Retinal pigment epithelial cell (primary cell): ENCODE measurements at regions not wholly inside any gene's neighbourhood (a gene's known extent, or its start where the extent isn't known, plus 50 kb on each side); places are given as distances from the start of the nearest gene placed in this dataset.
"Not testable (repeated sequence)": the region's sequence is repeated elsewhere in the genome, so short reads cannot be mapped to it uniquely, and the experiment has no call there.

ENCODE experiments used
- DNase-seq: peaks from one replicate; pipeline ENCODE4 v3.0.0-alpha.2; 2010; ENCODE audit warnings: low read depth
- H3K4me3 ChIP-seq: 2 replicates; pipeline ENCODE4 v1.5.1; 2011; ENCODE audit warnings: mild to moderate bottlenecking, low read length, control low read depth, moderate library complexity
- TF ChIP-seq, protein P1 (sequence below): conservative IDR thresholded peaks from 2 replicates; pipeline ENCODE4 v1.5.1; 2011; ENCODE audit warnings: low read depth, low read length, control low read depth, inconsistent platforms

DNA sequence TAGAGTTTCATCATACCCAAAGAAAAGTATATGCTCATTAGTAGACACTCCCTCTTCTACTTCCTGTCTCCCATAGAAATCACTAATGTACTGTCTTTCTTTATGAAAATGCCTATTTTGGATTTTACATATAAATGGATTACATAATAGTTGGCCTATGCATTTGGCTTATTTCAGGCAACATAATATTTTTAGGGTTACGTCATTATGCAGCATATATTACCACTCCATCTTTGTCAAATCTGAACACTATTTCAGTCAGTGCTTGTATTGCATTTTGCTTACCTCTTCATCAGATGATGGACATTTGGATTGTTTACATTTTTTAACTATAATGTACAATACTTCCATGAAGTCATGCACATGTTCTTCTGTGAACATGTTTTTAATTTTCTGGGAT, 1406.1 kb downstream of the LRFN5 start:
- H3K4me3 ChIP-seq, result no peak overlapping the region
- DNase-seq, result no peak
- TF ChIP-seq, protein P1, sequence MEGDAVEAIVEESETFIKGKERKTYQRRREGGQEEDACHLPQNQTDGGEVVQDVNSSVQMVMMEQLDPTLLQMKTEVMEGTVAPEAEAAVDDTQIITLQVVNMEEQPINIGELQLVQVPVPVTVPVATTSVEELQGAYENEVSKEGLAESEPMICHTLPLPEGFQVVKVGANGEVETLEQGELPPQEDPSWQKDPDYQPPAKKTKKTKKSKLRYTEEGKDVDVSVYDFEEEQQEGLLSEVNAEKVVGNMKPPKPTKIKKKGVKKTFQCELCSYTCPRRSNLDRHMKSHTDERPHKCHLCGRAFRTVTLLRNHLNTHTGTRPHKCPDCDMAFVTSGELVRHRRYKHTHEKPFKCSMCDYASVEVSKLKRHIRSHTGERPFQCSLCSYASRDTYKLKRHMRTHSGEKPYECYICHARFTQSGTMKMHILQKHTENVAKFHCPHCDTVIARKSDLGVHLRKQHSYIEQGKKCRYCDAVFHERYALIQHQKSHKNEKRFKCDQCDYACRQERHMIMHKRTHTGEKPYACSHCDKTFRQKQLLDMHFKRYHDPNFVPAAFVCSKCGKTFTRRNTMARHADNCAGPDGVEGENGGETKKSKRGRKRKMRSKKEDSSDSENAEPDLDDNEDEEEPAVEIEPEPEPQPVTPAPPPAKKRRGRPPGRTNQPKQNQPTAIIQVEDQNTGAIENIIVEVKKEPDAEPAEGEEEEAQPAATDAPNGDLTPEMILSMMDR, result no peak

DNA sequence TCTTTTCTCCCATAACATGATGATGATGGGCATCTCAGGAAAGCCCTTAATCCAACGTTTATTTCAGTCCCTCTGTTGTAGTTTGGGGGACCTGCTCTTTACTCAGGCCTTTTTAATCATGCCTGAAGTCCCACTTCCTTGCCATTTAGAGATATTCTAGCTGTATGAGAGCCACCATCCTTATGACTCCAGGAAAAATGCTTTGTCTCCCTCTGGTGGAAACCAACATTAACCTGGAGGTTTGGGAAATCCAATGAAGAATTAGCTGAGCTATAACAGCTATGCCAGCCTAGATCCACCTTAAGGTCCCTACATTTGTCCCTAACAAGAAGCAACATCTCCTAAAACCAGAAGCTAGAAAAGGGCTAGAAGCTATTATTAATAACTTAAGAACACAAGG, 1399.1 kb downstream of the LRFN5 start:
- no peak for DNase-seq
- TF ChIP-seq, protein P1, result peak; percentile 28
- H3K4me3 ChIP-seq, result no peak overlapping the region

DNA sequence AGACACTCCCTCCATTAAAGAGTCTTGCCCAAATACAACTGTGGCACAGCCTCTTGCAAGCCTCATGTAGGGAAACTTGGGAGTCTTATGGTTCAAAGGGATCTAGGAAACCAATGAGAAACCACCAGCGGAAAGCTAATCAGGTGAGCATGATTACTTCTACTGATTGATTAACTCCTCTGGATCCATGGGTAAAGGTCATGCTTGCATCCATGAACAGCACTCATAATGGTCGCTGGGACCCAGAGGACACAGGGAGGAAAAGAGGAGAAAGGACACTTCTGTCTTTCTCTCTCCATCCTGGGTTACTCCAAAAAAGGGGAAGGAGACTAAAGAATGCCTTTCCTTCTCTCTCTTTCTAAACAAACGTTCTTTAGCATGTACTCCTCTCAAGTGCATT, 1397.2 kb downstream of the LRFN5 start:
- DNase-seq, result peak; percentile 14
- H3K4me3 ChIP-seq, result no peak overlapping the region
- TF ChIP-seq, protein P1, result no peak

DNA sequence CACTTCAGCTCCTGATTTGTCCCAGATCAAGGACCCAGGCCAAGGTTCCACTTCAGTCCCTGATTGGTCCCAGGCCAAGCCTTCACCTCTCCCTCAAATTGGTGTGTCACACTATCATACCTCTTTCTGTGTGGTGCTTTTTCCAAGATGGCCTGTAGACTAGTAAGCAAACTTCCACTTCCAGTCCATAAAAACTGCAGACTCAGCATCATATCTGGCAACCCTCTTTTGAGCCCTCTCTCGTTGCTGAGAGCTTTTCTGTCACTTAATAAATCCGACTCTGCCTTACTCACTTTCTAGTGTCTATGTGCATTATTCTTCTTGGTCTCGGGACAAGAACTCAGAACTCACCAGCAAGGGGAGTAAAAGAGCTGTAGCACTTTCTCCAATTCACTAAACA, 1395.1 kb downstream of the LRFN5 start:
- H3K4me3 ChIP-seq, result no peak overlapping the region
- TF ChIP-seq, protein P1, result no peak
- DNase-seq, result no peak

- TF ChIP-seq, protein P1, result peak; percentile 13
- peak; percentile 32 for DNase-seq
- no peak overlapping the region for H3K4me3 ChIP-seq
These were observed 1387.5 kb downstream of the LRFN5 start for GRCh38 chr14:42994051-42994736.

DNA sequence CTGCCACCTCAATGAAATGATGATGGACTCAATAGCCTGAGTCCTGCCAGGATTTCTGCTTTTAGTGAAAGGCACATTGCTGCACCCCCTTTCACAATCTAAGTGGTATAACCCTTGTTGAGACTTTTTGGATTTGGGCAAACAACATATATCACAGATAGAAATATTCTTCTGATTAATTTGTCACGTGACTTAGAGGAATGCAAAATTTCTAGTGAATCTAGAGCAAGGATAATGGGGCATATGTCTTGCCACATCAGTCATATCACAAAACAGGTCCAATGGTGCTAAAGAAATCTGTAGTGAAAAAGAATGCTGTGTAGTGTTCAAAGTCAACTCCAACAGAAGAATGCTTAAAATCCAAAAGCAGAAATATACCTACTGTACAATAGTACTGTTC, 1386.3 kb downstream of the LRFN5 start:
- no peak for DNase-seq
- H3K4me3 ChIP-seq, result no peak overlapping the region
- TF ChIP-seq, protein P1, result no peak

- H3K4me3 ChIP-seq, result no peak overlapping the region
- TF ChIP-seq, protein P1, result no peak
- DNase-seq, result no peak
These were observed 1373.7 kb downstream of the LRFN5 start for GRCh38 chr14:42980419-42980818.

DNA sequence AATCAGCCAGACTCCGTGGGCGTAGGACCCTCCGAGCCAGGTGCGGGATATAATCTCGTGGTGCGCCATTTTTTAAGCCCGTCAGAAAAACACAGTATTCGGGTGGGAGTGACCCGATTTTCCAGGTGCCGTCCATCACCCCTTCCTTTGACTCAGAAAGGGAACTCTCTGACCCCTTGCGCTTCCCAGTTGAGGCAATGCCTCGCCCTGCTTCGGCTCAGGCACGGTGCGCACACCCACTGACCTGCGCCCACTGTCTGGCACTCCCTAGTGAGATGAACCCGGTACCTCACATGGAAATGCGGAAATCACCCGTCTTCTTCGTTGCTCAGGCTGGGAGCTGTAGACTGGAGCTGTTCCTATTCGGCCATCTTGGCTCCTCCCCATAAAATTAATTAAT, 1366.5 kb downstream of the LRFN5 start:
- not testable (repeated sequence) for DNase-seq, H3K4me3 ChIP-seq
